Panc1 (cell line): ENCODE measurements at regions not wholly inside any gene's neighbourhood (a gene's known extent, or its start where the extent isn't known, plus 50 kb on each side); places are given as distances from the start of the nearest gene placed in this dataset.

ENCODE experiments used
- ATAC-seq: fragments of 200-7000 bp; cut with Tn5 transposase; 2 replicates; pipeline ENCODE4 v1.9.1; 2020; ENCODE audit warnings: mild to moderate bottlenecking, moderate library complexity
- BruUV-seq: library from RNA; stranded (reverse); fragments of 400-500 nt; replicated peaks from 2 replicates; lab custom pipeline; 2021; lab: Mats Ljungman, UMichigan
- CTCF ChIA-PET: fragments of 300-600 bp; sonication (Branson Sonifier 250); formaldehyde crosslinking; loops from one replicate; lab custom pipeline; 2022; ENCODE audit warnings: antibody characterized with exemption; lab: Charles Lee
- POLR2A ChIA-PET: fragments of 300-600 bp; sonication (Branson Sonifier 250); formaldehyde crosslinking; loops from one replicate; lab custom pipeline; 2022; ENCODE audit warnings: antibody characterized with exemption; lab: Charles Lee
- DNase-seq: peaks from one replicate; pipeline ENCODE4 v3.0.0-alpha.2; 2010; ENCODE audit warnings: low read depth, low spot score
- H3K27ac ChIP-seq: 2 replicates; pipeline ENCODE4 v1.5.1; 2011; ENCODE audit warnings: mild to moderate bottlenecking, low read length, inconsistent platforms
- H3K27me3 ChIP-seq: fragments of 200-500 bp; sonication (Bioruptor generic); 2 replicates; pipeline ENCODE4 v1.6.0; 2014; ENCODE audit warnings: low read length, inconsistent platforms; ENCODE audit not compliant: control insufficient read depth, insufficient read depth
- H3K36me3 ChIP-seq: fragments of 200-500 bp; sonication (Bioruptor generic); 2 replicates; pipeline ENCODE4 v1.5.1; 2014; ENCODE audit warnings: inconsistent platforms, mild to moderate bottlenecking, low read length, moderate library complexity; ENCODE audit not compliant: control insufficient read depth, insufficient read depth
- H3K4me1 ChIP-seq: 2 replicates; pipeline ENCODE4 v1.5.1; 2011; ENCODE audit warnings: inconsistent platforms, mild to moderate bottlenecking, low read length, moderate library complexity; ENCODE audit not compliant: control insufficient read depth, insufficient read depth
- H3K4me3 ChIP-seq, 2 experiments: 2 replicates each; pipeline ENCODE4 v1.5.1; 2011 to 2012; ENCODE audit warnings: low read depth in 2 of 2, low read length in 2 of 2, mild to moderate bottlenecking in 2 of 2, inconsistent platforms in 1 of 2, moderate library complexity in 1 of 2
- H3K9me3 ChIP-seq: fragments of 200-500 bp; sonication (Bioruptor generic); 2 replicates; pipeline ENCODE4 v1.5.1; 2014; ENCODE audit warnings: low read depth, mild to moderate bottlenecking, inconsistent platforms, low read length, moderate library complexity; ENCODE audit not compliant: control insufficient read depth, insufficient read depth
- POLR2AphosphoS5 ChIP-seq: IDR thresholded peaks from 2 replicates; pipeline ENCODE4 v1.6.1; 2012; ENCODE audit warnings: mild to moderate bottlenecking, low read depth, low read length, moderate library complexity
- SIN3A ChIP-seq: IDR thresholded peaks from 2 replicates; pipeline ENCODE4 v1.6.1; 2012; ENCODE audit warnings: low read depth, mild to moderate bottlenecking, low read length, moderate library complexity, borderline replicate concordance; ENCODE audit not compliant: insufficient read depth
- TCF7L2 ChIP-seq: IDR thresholded peaks from 2 replicates; pipeline ENCODE4 v1.6.1; 2011; ENCODE audit warnings: mild to moderate bottlenecking, low read depth, low read length, inconsistent platforms
- in situ Hi-C: cut with HindIII; loops from 2 replicates; pipeline ENCODE4 v1.10.0; 2016; ENCODE audit warnings: low sequenced_read_pairs, low pct_unique_long_range_greater_than_20kb
- intact Hi-C: fragments of 100-400 bp; cut with micrococcal nuclease; formaldehyde crosslinking; loops from one replicate; pipeline ENCODE4 v1.10.0; 2022; ENCODE audit not compliant: unreplicated experiment
- TF ChIP-seq, protein P1 (sequence below): fragments of 450-650 bp; IDR thresholded peaks from 2 replicates; pipeline ENCODE4 v1.5.1; 2017; ENCODE audit warnings: mild to moderate bottlenecking
- TF ChIP-seq, protein P2 (sequence below), 2 experiments: IDR thresholded peaks; 2 replicates each; pipeline ENCODE4 v1.6.1; 2011 to 2012; ENCODE audit warnings: low read depth in 2 of 2, control low read depth in 1 of 2, low read length in 1 of 2, mild to moderate bottlenecking in 1 of 2, moderate library complexity in 1 of 2; ENCODE audit not compliant: insufficient read depth in 1 of 2

DNA sequence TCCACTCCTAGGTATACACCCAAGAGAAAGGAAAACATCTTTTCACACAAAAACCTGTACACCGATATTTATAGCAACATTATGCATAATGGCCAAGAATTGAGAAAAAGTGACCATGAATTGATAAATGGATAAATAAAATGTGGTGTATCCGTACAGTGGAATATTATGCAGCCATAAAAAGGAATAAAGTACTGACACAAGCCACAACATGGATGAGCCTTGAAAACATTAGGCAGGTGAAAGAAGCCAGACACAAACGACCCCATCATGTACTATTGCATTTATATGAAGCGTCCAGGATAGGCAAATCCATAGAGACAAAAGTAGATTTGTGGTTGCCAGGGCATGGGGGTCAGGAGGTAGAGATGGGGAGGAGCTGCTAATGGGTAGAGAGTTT lies 64.2 kb upstream of the SLC6A6 start:
- Histone ChIP-seq H3K27me3 (no peaks in the 10 kb centered on the region), H3K9me3 (no peaks in the 10 kb centered on the region), H3K4me1 (peaks cover 5% of the 10 kb centered on the region; the same call in 1 of the 2 replicates), H3K36me3 (no peaks in the 10 kb centered on the region), H3K4me3 (no peak overlapping the region), H3K27ac (no peak overlapping the region)
- ChIA-PET POLR2A (no interaction called here), CTCF (interaction anchor here (0.6 kb wide), 1 partner anchor 61 kb away, joined by 6 read pairs; no protein-coding TSS in a partner anchor)
- intact Hi-C loops (no loop called here), in situ Hi-C loops (no loop called here)
- DNase-seq (no peak), ATAC-seq (no peak)
- no TSS peak for BruUV-seq
- TF ChIP-seq, protein P1, sequence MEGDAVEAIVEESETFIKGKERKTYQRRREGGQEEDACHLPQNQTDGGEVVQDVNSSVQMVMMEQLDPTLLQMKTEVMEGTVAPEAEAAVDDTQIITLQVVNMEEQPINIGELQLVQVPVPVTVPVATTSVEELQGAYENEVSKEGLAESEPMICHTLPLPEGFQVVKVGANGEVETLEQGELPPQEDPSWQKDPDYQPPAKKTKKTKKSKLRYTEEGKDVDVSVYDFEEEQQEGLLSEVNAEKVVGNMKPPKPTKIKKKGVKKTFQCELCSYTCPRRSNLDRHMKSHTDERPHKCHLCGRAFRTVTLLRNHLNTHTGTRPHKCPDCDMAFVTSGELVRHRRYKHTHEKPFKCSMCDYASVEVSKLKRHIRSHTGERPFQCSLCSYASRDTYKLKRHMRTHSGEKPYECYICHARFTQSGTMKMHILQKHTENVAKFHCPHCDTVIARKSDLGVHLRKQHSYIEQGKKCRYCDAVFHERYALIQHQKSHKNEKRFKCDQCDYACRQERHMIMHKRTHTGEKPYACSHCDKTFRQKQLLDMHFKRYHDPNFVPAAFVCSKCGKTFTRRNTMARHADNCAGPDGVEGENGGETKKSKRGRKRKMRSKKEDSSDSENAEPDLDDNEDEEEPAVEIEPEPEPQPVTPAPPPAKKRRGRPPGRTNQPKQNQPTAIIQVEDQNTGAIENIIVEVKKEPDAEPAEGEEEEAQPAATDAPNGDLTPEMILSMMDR, result no peak
- no peak for TF ChIP-seq POLR2AphosphoS5
- TF ChIP-seq, protein P2, sequence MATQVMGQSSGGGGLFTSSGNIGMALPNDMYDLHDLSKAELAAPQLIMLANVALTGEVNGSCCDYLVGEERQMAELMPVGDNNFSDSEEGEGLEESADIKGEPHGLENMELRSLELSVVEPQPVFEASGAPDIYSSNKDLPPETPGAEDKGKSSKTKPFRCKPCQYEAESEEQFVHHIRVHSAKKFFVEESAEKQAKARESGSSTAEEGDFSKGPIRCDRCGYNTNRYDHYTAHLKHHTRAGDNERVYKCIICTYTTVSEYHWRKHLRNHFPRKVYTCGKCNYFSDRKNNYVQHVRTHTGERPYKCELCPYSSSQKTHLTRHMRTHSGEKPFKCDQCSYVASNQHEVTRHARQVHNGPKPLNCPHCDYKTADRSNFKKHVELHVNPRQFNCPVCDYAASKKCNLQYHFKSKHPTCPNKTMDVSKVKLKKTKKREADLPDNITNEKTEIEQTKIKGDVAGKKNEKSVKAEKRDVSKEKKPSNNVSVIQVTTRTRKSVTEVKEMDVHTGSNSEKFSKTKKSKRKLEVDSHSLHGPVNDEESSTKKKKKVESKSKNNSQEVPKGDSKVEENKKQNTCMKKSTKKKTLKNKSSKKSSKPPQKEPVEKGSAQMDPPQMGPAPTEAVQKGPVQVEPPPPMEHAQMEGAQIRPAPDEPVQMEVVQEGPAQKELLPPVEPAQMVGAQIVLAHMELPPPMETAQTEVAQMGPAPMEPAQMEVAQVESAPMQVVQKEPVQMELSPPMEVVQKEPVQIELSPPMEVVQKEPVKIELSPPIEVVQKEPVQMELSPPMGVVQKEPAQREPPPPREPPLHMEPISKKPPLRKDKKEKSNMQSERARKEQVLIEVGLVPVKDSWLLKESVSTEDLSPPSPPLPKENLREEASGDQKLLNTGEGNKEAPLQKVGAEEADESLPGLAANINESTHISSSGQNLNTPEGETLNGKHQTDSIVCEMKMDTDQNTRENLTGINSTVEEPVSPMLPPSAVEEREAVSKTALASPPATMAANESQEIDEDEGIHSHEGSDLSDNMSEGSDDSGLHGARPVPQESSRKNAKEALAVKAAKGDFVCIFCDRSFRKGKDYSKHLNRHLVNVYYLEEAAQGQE (IDR thresholded peaks at IDR 0.05; ENCODE audit: insufficient read depth in 1 of 2, low read depth in 2 of 2, low read length in 1 of 2), result no peak
- TF ChIP-seq TCF7L2, result no peak
- no peak for TF ChIP-seq SIN3A

DNA sequence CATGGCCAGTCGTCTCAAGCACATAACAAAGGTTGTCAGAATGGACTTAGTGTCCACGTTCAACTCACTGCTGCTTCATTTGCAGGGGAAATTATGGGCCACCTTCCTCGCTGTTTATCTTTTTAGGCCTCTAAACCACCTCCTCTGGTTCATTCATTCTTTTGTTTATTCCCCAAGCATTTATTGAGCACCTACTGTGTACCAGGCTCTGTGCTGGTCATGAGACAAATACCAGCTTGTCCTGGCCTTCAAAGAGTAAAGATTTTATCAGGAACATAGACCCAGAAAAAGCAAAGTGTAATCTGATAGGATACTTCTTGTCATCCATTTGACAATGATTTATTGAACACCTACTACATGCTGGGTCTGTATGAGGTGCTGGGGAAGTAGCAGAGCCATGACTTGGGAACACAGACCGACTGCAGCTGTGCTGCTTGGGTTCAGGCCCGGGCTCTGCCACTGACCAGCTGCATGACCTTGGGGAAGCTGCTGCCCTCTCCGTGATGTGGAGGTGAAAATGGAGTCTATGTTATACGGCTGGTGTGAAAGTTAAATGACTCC lies 63.4 kb upstream of the SLC6A6 start:
- no peak overlapping the region for H3K4me3 ChIP-seq
- peaks cover 5% of the 10 kb centered on the region; the same call in 1 of the 2 replicates for H3K4me1 ChIP-seq
- in situ Hi-C loops (no loop called here), intact Hi-C loops (no loop called here)
- H3K27ac ChIP-seq, result no peak overlapping the region
- H3K9me3 ChIP-seq, result no peaks in the 10 kb centered on the region
- no TSS peak for BruUV-seq
- CTCF ChIA-PET, result interaction anchor here (0.6 kb wide), 1 partner anchor 62 kb away, joined by 6 read pairs; no protein-coding TSS in a partner anchor
- TF ChIP-seq SIN3A, result no peak
- TF ChIP-seq, protein P1, result no peak
- no peak for TF ChIP-seq POLR2AphosphoS5
- TF ChIP-seq, protein P2 (IDR thresholded peaks at IDR 0.05; ENCODE audit: insufficient read depth in 1 of 2, low read depth in 2 of 2, low read length in 1 of 2), result no peak
- no peak for TF ChIP-seq TCF7L2
- ATAC-seq, result no peak
- POLR2A ChIA-PET, result no interaction called here
- no peaks in the 10 kb centered on the region for H3K36me3 ChIP-seq
- DNase-seq, result no peak
- H3K27me3 ChIP-seq, result no peaks in the 10 kb centered on the region
